GM12878 (cell line): ENCODE measurements at regions not wholly inside any gene's neighbourhood (a gene's known extent, or its start where the extent isn't known, plus 50 kb on each side); places are given as distances from the start of the nearest gene placed in this dataset.

ENCODE experiments used
- EED ChIP-seq: sonication (generic); IDR thresholded peaks from 2 replicates; pipeline ENCODE4 v1.6.1; 2016; ENCODE audit warnings: antibody characterized with exemption, low read depth
- ETV6 ChIP-seq, 2 experiments: fragments of 450-650 bp in 1 of 2; IDR thresholded peaks in 1 of 2; conservative IDR thresholded peaks in 1 of 2; 2 replicates each; pipeline ENCODE4 v1.6.1; 2014; ENCODE audit warnings: antibody characterized with exemption in 1 of 2, borderline replicate concordance in 1 of 2, low read depth in 1 of 2, mild to moderate bottlenecking in 1 of 2, moderate library complexity in 1 of 2
- GATAD2B ChIP-seq: fragments of 450-650 bp; conservative IDR thresholded peaks from 2 replicates; pipeline ENCODE4 v1.6.1; 2017; ENCODE audit warnings: low read depth, mild to moderate bottlenecking, moderate library complexity
- MTA2 ChIP-seq: fragments of 450-650 bp; IDR thresholded peaks from 2 replicates; pipeline ENCODE4 v1.6.1; 2016; ENCODE audit warnings: low read depth, mild to moderate bottlenecking, moderate library complexity
- MTA3 ChIP-seq: IDR thresholded peaks from 2 replicates; pipeline ENCODE4 v1.6.1; 2012; ENCODE audit warnings: low read length, inconsistent platforms, borderline replicate concordance
- NFYA ChIP-seq: IDR thresholded peaks from 2 replicates; pipeline ENCODE4 v1.6.1; 2011; ENCODE audit warnings: low read depth, mild to moderate bottlenecking, low read length, improper control_type of control experiment, borderline replicate concordance
- NR2F1 ChIP-seq: fragments of 450-650 bp; conservative IDR thresholded peaks from 2 replicates; pipeline ENCODE4 v1.6.1; 2017; ENCODE audit warnings: mild to moderate bottlenecking
- PML ChIP-seq: IDR thresholded peaks from 2 replicates; pipeline ENCODE4 v1.6.1; 2012; ENCODE audit warnings: low read length, inconsistent platforms
- RCOR1 ChIP-seq: conservative IDR thresholded peaks from 2 replicates; pipeline ENCODE4 v1.6.1; 2012; ENCODE audit warnings: low read depth, low read length, improper control_type of control experiment
- TBL1XR1 ChIP-seq: IDR thresholded peaks from 2 replicates; pipeline ENCODE4 v1.6.1; 2012; ENCODE audit warnings: low read depth, low read length, improper control_type of control experiment
- TCF12 ChIP-seq: IDR thresholded peaks from 2 replicates; pipeline ENCODE4 v1.6.1; 2011; ENCODE audit warnings: low read depth, mild to moderate bottlenecking, low read length
- YBX1 ChIP-seq: fragments of 450-650 bp; IDR thresholded peaks from 2 replicates; pipeline ENCODE4 v1.6.1; 2016; ENCODE audit warnings: antibody characterized with exemption
- ZBTB40 ChIP-seq: fragments of 450-650 bp; IDR thresholded peaks from 2 replicates; pipeline ENCODE4 v1.6.1; 2016; ENCODE audit warnings: mild to moderate bottlenecking, moderate library complexity, borderline replicate concordance
- ZNF217 ChIP-seq: fragments of 450-650 bp; IDR thresholded peaks from 2 replicates; pipeline ENCODE4 v1.6.1; 2017; ENCODE audit warnings: antibody characterized with exemption, mild to moderate bottlenecking
- TF ChIP-seq, protein P1 (sequence below): fragments of 450-650 bp; formaldehyde crosslinking; IDR thresholded peaks from 2 replicates; pipeline ENCODE4 v1.4.0; 2022; ENCODE audit warnings: mild to moderate bottlenecking, moderate library complexity
- TF ChIP-seq, protein P2 (sequence below): IDR thresholded peaks from 2 replicates; pipeline ENCODE4 v1.6.1; 2012; ENCODE audit warnings: low read depth, low read length, improper control_type of control experiment

GRCh38 chr15:95975212-95975611 is 355.3 kb upstream of the NR2F2 start (continued):
- no peak for TF ChIP-seq ZNF217
- peak; percentile 21; the same call in 1 of the 2 replicates for TF ChIP-seq TCF12
- TF ChIP-seq MTA3: peak; percentile 58; the same call in 1 of the 2 replicates
- no peak for TF ChIP-seq ZBTB40
- no peak for TF ChIP-seq NFYA
- no peak for TF ChIP-seq MTA2
- TF ChIP-seq, protein P1, sequence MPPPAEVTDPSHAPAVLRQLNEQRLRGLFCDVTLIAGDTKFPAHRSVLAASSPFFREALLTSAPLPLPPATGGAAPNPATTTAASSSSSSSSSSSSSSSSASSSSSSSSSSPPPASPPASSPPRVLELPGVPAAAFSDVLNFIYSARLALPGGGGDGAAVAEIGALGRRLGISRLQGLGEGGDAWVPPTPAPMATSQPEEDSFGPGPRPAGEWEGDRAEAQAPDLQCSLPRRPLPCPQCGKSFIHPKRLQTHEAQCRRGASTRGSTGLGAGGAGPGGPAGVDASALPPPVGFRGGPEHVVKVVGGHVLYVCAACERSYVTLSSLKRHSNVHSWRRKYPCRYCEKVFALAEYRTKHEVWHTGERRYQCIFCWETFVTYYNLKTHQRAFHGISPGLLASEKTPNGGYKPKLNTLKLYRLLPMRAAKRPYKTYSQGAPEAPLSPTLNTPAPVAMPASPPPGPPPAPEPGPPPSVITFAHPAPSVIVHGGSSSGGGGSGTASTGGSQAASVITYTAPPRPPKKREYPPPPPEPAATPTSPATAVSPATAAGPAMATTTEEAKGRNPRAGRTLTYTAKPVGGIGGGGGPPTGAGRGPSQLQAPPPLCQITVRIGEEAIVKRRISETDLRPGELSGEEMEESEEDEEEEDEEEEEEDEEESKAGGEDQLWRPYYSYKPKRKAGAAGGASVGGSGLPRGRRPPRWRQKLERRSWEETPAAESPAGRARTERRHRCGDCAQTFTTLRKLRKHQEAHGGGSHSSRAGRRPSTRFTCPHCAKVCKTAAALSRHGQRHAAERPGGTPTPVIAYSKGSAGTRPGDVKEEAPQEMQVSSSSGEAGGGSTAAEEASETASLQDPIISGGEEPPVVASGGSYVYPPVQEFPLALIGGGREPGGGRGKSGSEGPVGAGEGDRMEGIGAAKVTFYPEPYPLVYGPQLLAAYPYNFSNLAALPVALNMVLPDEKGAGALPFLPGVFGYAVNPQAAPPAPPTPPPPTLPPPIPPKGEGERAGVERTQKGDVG (CRISPR knock-in tag): no peak
- no peak for TF ChIP-seq TBL1XR1
- TF ChIP-seq YBX1: no peak
- no peak for TF ChIP-seq GATAD2B
- TF ChIP-seq ETV6 (conservative IDR thresholded peaks at IDR 0.05 in 1 of 2, IDR thresholded peaks at IDR 0.05 in 1 of 2; ENCODE audit: borderline replicate concordance in 1 of 2, low read depth in 1 of 2): peak in 1 of 2 experiments; percentile 62; a peak in 1 of 4 replicates
- peak; percentile 92 for TF ChIP-seq EED
- no peak for TF ChIP-seq RCOR1
- no peak for TF ChIP-seq PML
- TF ChIP-seq, protein P2, sequence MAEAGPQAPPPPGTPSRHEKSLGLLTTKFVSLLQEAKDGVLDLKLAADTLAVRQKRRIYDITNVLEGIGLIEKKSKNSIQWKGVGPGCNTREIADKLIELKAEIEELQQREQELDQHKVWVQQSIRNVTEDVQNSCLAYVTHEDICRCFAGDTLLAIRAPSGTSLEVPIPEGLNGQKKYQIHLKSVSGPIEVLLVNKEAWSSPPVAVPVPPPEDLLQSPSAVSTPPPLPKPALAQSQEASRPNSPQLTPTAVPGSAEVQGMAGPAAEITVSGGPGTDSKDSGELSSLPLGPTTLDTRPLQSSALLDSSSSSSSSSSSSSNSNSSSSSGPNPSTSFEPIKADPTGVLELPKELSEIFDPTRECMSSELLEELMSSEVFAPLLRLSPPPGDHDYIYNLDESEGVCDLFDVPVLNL: no peak
- TF ChIP-seq NR2F1: peak; percentile 67
